CD4-positive, alpha-beta T cell treated with Interleukin-2 at 100 ng/mL for 4 hours (primary cell): ENCODE measurements at regions not wholly inside any gene's neighbourhood (a gene's known extent, or its start where the extent isn't known, plus 50 kb on each side); places are given as distances from the start of the nearest gene placed in this dataset.

Source experiments
- DNase-seq: peaks from one replicate; pipeline ENCODE4 v3.0.0-alpha.2; 2020; ENCODE audit warnings: low spot score

GRCh38 chr14:101229666-101230065, 326.1 kb upstream of the RTL1 start:
- no peak for DNase-seq

GRCh38 chr14:101230161-101230850, 326.8 kb upstream of the RTL1 start:
- no peak for DNase-seq

GRCh38 chr14:101230851-101231550, 327.5 kb upstream of the RTL1 start:
- no peak for DNase-seq

- no peak for DNase-seq
These were observed 328.3 kb upstream of the RTL1 start for GRCh38 chr14:101231828-101232227.

- no peak for DNase-seq
These were observed 328.8 kb upstream of the DIO3 start for GRCh38 chr14:101232340-101233020.

GRCh38 chr14:101233021-101233366, 328.3 kb upstream of the DIO3 start:
- no peak for DNase-seq

- no peak for DNase-seq
These were observed 327.9 kb upstream of the DIO3 start for GRCh38 chr14:101233391-101233790.

- DNase-seq, result no peak
These were observed 327.5 kb upstream of the DIO3 start for GRCh38 chr14:101233808-101234207.

- no peak for DNase-seq
These were observed 326.9 kb upstream of the DIO3 start for GRCh38 chr14:101234244-101234937.

GRCh38 chr14:101234999-101235334, 326.3 kb upstream of the DIO3 start:
- no peak for DNase-seq

- DNase-seq, result no peak
These were observed 325.8 kb upstream of the DIO3 start for GRCh38 chr14:101235335-101236103.

- no peak for DNase-seq
These were observed 324.6 kb upstream of the DIO3 start for GRCh38 chr14:101236496-101237251.

GRCh38 chr14:101237252-101237616, 324.1 kb upstream of the DIO3 start:
- no peak for DNase-seq

GRCh38 chr14:101239065-101239464, 322.2 kb upstream of the DIO3 start:
- no peak for DNase-seq

- DNase-seq, result no peak
These were observed 320.1 kb upstream of the DIO3 start for GRCh38 chr14:101241147-101241546.

- no peak for DNase-seq
These were observed 319.5 kb upstream of the DIO3 start for GRCh38 chr14:101241807-101242278.

- DNase-seq, result no peak
These were observed 318.6 kb upstream of the DIO3 start for GRCh38 chr14:101242442-101243385.

GRCh38 chr14:101243587-101244338, 317.5 kb upstream of the DIO3 start:
- no peak for DNase-seq
